ENCODE measurements at regions not wholly inside any gene's neighbourhood (a gene's known extent, or its start where the extent isn't known, plus 50 kb on each side); places are given as distances from the start of the nearest gene placed in this dataset.

GRCh38 chr5:98581112-98581997 lies 192.1 kb upstream of the RGMB start:
- DNase-seq (ENCODE audit: insufficient read length) (no peak), FAIRE-seq (no peak)
- no peak for TF ChIP-seq POLR2AphosphoS5 (IDR thresholded peaks at IDR 0.05; ENCODE audit: low read depth, low read length)
- no peak for TF ChIP-seq TAF1 (IDR thresholded peaks at IDR 0.05; ENCODE audit: borderline replicate concordance, low read depth, low read length)
- no peak for TF ChIP-seq POLR2A (IDR thresholded peaks at IDR 0.05; ENCODE audit: low read depth, low read length)

GRCh38 chr5:98583586-98583985 lies 189.9 kb upstream of the RGMB start:
- FAIRE-seq (no peak), DNase-seq (ENCODE audit: insufficient read length) (no peak)
- TF ChIP-seq POLR2A (IDR thresholded peaks at IDR 0.05; ENCODE audit: low read depth, low read length) (no peak), POLR2AphosphoS5 (IDR thresholded peaks at IDR 0.05; ENCODE audit: low read depth, low read length) (no peak), TAF1 (IDR thresholded peaks at IDR 0.05; ENCODE audit: borderline replicate concordance, low read depth, low read length) (no peak)

DNA sequence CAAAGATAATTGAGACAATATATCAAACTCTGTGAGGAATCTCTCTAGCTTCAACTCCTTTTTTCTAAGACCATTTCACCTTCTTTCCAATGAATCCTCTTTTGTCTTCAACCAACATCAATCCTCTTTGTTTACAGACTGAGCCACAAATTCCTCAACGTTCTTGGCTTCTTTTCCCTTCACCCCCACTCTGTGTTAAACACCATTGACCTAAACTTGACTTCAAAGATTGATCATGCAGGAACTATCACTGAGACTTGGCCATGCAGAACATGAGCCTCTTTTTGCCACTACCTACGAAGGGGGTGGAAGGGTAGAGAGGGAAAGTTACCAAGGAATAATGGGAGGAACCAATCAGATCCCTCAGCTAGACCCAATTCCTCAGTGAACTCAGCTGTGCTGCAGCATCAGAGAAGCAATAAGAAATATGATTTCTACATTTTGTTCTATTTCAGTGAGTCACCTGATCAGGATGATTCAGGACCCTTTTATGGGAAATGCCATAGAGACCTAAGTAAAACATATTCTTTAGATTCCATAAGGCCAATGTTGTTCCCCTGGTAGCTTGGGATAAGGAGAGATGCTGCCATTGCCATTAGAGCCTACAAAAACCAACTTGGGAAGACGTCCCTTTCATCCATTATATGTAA lies 187.7 kb upstream of the RGMB start:
- FAIRE-seq (no peak), DNase-seq (ENCODE audit: insufficient read length) (no peak)
- TF ChIP-seq TAF1 (IDR thresholded peaks at IDR 0.05; ENCODE audit: borderline replicate concordance, low read depth, low read length) = no peak
- TF ChIP-seq POLR2A (IDR thresholded peaks at IDR 0.05; ENCODE audit: low read depth, low read length) = no peak
- no peak for TF ChIP-seq POLR2AphosphoS5 (IDR thresholded peaks at IDR 0.05; ENCODE audit: low read depth, low read length)

DNA sequence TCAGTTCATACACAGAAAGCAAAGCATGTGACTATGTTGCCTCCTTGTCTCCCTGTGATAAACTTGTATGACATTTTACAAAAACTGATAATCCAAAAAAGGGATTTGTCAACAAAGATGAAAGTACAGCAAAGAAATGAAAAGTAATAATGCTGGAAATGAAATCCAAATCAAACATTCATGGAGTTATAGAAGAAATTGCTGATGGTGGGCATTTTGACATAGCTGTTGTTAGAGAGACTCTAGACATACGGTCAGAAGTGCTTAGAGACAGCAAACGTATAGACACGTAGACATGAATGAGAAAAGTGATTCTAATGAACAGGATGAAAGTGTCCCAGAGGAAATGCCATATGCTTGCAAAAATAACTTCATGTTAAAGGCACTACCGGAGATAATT lies 186.9 kb upstream of the RGMB start:
- DNase-seq (ENCODE audit: insufficient read length) (no peak), FAIRE-seq (no peak)
- TF ChIP-seq TAF1 (IDR thresholded peaks at IDR 0.05; ENCODE audit: borderline replicate concordance, low read depth, low read length) (no peak), POLR2AphosphoS5 (IDR thresholded peaks at IDR 0.05; ENCODE audit: low read depth, low read length) (no peak), POLR2A (IDR thresholded peaks at IDR 0.05; ENCODE audit: low read depth, low read length) (no peak)

GRCh38 chr5:98587166-98587565 lies 186.3 kb upstream of the RGMB start:
- DNase-seq (ENCODE audit: insufficient read length) = no peak
- no peak for FAIRE-seq

DNA sequence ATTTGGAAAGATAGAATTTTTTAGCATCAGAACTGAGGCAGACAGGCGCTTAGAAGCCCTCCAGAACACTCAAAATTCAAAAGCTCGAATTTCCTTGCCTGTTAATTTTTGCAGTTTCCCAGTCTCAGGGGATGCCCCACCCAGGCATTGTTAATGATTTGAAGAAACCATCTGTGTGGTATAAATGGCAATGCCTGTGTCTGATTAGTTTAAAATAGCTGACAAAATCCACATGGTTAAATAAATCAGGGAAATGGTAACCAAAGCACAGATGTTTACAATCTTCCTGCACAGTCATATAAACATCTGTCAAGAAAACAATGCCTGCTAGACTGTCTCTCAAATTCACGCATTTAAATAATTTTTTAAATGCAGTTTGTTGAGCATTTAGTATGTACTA lies 185.2 kb upstream of the RGMB start:
- DNase-seq (ENCODE audit: insufficient read length) (no peak), FAIRE-seq (no peak)
- no peak for TF ChIP-seq TAF1 (IDR thresholded peaks at IDR 0.05; ENCODE audit: borderline replicate concordance, low read depth, low read length)
- TF ChIP-seq POLR2AphosphoS5 (IDR thresholded peaks at IDR 0.05; ENCODE audit: low read depth, low read length) = no peak
- no peak for TF ChIP-seq POLR2A (IDR thresholded peaks at IDR 0.05; ENCODE audit: low read depth, low read length)

More at GRCh38 chr5:98587166-98587565, 186.3 kb upstream of the RGMB start:
- TF ChIP-seq POLR2AphosphoS5 (IDR thresholded peaks at IDR 0.05; ENCODE audit: low read depth, low read length) = no peak
- TF ChIP-seq TAF1 (IDR thresholded peaks at IDR 0.05; ENCODE audit: borderline replicate concordance, low read depth, low read length) = no peak
- TF ChIP-seq POLR2A (IDR thresholded peaks at IDR 0.05; ENCODE audit: low read depth, low read length) = no peak

GRCh38 chr5:98593418-98593817 lies 180.0 kb upstream of the RGMB start:
- TF ChIP-seq POLR2A (IDR thresholded peaks at IDR 0.05; ENCODE audit: low read depth, low read length) (no peak), POLR2AphosphoS5 (IDR thresholded peaks at IDR 0.05; ENCODE audit: low read depth, low read length) (no peak), TAF1 (IDR thresholded peaks at IDR 0.05; ENCODE audit: borderline replicate concordance, low read depth, low read length) (no peak)
- no peak for DNase-seq (ENCODE audit: insufficient read length)
- no peak for FAIRE-seq

GRCh38 chr5:98594098-98594497 lies 179.4 kb upstream of the RGMB start:
- FAIRE-seq = no peak
- no peak for DNase-seq (ENCODE audit: insufficient read length)
- no peak for TF ChIP-seq POLR2A (IDR thresholded peaks at IDR 0.05; ENCODE audit: low read depth, low read length)
- TF ChIP-seq TAF1 (IDR thresholded peaks at IDR 0.05; ENCODE audit: borderline replicate concordance, low read depth, low read length) = no peak
- no peak for TF ChIP-seq POLR2AphosphoS5 (IDR thresholded peaks at IDR 0.05; ENCODE audit: low read depth, low read length)

DNA sequence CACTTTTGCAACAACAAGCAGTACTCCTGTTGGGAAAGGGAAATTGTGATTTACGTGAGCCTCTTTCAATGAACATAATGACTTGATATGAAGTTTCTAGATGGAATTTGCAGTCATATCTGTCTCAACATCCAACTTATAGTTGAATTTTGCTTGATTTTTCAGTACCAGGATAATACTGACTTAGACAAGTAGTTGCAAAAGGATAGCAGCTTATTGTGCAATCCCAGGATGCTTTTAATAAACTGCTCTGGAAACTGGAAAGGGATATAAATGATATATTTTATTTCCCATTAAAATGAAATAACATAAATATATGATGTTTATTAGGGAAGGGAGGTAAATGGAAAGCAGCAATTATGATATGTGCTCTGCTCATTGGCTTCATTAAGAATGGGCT lies 174.4 kb upstream of the RGMB start:
- TF ChIP-seq TAF1 (IDR thresholded peaks at IDR 0.05; ENCODE audit: borderline replicate concordance, low read depth, low read length) (no peak), POLR2A (IDR thresholded peaks at IDR 0.05; ENCODE audit: low read depth, low read length) (no peak), POLR2AphosphoS5 (IDR thresholded peaks at IDR 0.05; ENCODE audit: low read depth, low read length) (no peak)
- DNase-seq (ENCODE audit: insufficient read length) (no peak), FAIRE-seq (no peak)

DNA sequence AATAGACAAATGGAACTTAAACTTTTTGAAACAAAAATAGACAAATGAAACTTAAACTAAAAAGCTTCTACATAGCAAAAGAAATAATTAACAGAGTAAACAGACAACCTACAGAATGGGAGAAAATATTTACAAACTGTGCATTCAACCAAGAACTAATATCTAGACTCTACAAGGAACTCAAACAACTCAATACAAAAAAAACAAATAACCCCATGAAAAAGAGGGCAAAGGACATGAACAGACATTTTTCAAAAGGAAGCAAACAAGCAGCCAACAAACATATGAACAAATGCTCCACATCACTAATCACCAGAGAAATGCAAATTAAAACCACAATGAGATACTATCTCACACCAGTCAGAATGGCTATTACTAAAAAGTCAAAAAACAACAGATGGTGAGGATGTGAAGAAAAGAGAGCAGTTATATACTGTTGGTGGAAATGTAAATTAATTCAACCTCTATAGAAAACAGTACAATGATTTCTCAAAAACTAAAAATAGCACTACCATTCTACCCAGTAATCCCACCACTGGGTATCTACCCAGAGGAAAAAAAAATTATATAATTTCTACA lies 170.8 kb upstream of the RGMB start:
- DNase-seq (ENCODE audit: insufficient read length) = no peak
- no peak for FAIRE-seq
- TF ChIP-seq POLR2AphosphoS5 (IDR thresholded peaks at IDR 0.05; ENCODE audit: low read depth, low read length) (no peak), POLR2A (IDR thresholded peaks at IDR 0.05; ENCODE audit: low read depth, low read length) (no peak), TAF1 (IDR thresholded peaks at IDR 0.05; ENCODE audit: borderline replicate concordance, low read depth, low read length) (no peak)

GRCh38 chr5:98603456-98603855 lies 170.0 kb upstream of the RGMB start:
- DNase-seq (ENCODE audit: insufficient read length) = no peak
- FAIRE-seq = no peak
- TF ChIP-seq POLR2A (IDR thresholded peaks at IDR 0.05; ENCODE audit: low read depth, low read length) = no peak
- no peak for TF ChIP-seq POLR2AphosphoS5 (IDR thresholded peaks at IDR 0.05; ENCODE audit: low read depth, low read length)

Data from GM12892 (cell line).